NOMO-1 treated with dmso at 0.1 percent for 144 hours (cell line): ENCODE measurements at regions not wholly inside any gene's neighbourhood (a gene's known extent, or its start where the extent isn't known, plus 50 kb on each side); places are given as distances from the start of the nearest gene placed in this dataset.

Source experiments
- DNase-seq: peaks from one replicate; lab custom pipeline; 2025; ENCODE audit not compliant: unreplicated experiment; lab: John Stamatoyannopoulos, UW

GRCh38 chr7:47221826-47222225 is 360.1 kb downstream of the TNS3 start:
- DNase-seq: no peak

DNA sequence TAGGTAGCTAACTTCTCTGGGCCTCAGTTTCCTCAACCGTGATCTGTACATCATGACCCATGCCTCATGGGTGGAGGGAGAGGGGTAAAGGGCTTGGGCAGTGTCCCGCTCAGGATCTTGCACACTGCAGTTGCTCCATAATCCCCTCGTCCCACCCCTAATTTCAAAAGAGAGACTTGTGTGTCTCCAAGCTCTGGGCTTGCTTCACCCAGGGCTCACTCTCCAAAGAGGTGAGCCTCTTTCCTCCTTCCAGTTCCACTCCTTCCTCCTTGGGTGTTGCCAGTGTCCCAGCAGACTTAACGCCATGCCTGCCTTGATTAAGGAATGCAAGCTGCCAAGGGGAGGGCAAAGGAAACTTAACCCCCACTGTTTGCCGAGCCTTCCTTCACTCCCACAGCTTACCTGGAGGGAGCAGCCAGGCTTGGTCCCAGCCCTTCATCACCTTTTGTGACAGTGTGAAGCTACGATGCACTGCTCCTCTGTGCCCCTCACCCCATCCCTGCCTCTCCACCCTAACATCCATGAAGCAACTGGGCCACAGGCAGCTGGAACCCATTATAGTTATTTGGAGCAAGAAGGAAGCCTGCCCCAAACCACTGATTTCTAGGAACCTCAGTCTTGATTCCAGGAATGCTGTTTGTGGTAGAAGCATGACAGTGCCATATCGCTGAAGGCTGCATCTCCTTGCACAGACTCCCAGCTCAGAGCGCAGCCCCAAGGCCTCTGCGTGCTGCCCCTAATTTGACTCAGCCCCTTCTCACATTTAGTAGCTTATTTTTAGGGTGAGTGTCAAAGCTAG is 363.3 kb downstream of the TNS3 start:
- no peak for DNase-seq

DNA sequence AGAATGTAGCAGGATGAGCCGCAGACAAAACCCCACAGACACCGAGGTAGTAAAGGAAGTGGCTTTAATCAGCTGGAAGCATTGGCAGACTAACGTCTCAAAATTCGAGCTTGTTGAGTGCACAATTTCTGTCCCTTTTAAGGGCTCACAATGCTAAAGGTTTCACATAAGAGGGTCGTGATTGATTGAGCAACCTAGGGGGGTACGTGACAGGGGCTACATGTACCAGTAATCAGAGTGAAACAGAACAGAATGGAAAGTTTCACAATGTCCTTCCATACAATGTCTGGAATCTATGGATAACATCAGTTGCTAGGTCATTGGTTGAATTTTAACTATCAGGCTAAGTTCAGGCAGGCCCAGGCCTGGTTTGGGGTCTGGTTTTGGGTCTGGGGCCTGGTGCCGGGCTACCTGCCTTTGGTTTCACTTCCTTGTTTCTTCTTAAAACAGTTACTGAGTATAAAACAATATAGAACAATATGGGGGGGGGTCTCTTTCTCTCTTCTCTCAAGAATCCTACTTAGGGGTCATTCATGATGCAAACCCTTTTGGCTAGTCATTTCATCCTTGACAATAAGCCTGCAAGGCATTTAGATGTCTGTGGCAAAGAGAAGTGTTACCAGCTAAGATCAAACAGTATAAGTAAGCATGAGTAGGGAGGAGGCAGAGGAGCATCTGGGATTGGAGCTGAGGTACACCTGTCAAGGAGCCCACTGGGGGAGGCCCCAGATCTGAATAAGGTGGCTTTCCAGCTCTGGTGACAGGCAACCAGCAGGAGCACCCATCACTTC is 364.1 kb downstream of the TNS3 start:
- DNase-seq: no peak

DNA sequence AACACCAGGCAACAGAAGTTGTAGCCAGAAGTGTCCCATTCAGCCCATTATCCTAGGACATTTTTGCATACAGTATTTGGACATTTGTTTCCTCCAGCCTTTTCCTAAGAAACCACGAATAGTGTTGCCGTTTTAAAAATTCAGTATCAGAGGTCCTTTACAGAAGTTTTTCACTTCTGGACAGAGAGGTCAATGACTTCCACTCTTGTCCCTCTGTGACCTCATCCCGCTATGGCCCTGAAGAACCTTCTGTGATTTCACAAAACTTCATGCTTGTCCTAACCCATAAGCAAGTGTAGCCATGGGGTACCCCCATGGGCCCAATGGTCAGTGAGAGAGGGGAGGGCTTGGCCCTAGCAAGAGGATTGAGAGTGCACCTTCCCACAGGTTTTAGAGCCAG is 364.8 kb downstream of the TNS3 start:
- DNase-seq: no peak

GRCh38 chr7:47216439-47216838 is 365.5 kb downstream of the TNS3 start:
- no peak for DNase-seq

- DNase-seq: no peak
Measured at GRCh38 chr7:47215640-47216039, 366.3 kb downstream of the TNS3 start.

- DNase-seq: no peak
Measured at GRCh38 chr7:47215049-47215448, 366.9 kb downstream of the TNS3 start.

- DNase-seq: no peak
Measured at GRCh38 chr7:47213276-47213675, 368.6 kb downstream of the TNS3 start.

- no peak for DNase-seq
Measured at GRCh38 chr7:47211519-47211973, 370.4 kb downstream of the TNS3 start.

- DNase-seq: no peak
Measured at GRCh38 chr7:47210281-47210854, 371.5 kb downstream of the TNS3 start.

GRCh38 chr7:47207956-47208355 is 374.0 kb downstream of the TNS3 start:
- no peak for DNase-seq

DNA sequence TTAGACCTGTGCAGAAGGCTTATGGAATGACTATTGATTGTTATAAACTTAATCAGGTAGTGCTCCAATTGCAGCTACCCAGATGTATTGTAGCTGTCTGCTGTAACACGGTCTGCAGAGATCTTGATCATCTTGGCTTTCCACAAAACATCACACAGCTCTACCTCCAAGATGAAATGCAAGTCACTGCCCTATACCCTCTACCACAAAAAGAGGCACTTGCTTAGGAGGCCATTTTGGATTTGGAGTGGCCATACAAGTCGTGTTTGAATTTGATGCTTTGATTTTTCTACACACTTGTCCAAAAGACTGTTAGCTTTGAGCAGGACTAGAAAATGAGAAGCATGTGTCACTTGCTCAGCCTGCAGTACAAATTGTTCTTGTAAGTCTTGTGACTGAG is 377.2 kb downstream of the TNS3 start:
- no peak for DNase-seq

DNA sequence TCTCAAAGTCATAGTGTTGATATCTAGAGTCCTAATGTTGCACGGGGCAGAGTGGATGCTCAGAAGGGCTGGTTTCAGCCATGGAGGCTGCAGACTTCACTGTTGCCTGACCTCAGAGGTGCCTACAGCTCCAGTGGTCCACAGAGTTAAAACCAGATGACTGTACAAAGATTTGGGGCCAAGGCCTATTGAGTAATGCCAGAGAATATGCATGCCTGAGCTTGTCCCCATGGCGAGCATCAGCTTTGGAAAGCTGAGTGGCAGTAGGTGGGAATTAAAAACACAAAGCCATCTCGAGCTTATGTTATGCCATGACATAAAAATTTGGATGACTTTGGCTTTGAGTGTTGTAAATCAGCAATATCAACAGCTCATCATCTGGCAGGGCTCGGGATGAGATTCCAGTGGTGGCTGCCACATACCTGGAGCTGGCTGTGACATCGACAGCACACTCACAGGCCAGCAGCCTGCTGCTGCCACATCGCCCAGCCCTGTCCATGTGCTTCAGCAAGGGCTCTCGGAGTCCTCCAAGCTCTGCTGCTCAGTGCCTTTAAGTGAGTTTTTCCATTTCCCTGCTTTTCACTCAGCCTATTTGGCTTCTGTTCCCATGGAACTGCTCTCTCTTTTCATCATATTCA is 379.6 kb downstream of the TNS3 start:
- no peak for DNase-seq

- DNase-seq: no peak
Measured at GRCh38 chr7:47198159-47198558, 383.8 kb downstream of the TNS3 start.

DNA sequence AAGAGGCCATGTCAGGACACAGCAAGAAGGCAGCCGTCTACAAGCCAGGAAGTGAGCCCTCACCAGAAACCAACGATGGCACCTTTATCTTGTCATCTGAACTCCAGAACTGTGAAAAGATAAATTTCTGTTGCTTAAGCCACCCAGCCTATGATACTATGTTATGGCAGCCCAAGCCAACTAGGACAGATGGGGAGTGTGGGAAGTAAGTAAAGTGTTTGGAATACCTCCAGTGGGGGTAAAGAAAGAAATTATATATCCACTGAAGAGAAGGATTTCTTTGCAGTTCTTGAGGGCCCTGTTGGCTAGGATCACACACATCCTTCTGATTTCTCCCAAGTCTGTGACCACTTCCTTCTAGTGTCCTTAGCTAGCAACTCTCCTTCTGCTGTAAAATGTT is 384.4 kb downstream of the TNS3 start:
- DNase-seq: no peak

DNA sequence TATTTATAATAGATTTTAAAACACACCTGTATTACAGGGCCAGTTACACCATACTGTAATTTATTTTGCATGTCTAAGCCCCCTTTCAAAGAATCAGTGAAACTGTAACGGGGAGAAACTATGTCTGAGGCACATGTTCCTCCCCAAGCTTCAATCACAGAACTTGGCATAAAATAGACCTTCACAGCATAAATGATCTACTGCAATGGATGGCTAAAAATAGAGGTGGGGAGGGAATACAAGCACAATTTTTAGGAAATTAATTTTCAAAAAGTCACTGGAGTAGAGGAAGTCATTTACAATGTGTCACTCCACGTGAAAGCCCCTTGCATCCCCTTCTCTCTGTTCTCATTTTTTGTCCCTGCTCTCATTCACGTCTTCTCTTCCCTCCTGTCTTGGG is 385.2 kb downstream of the TNS3 start:
- no peak for DNase-seq

DNA sequence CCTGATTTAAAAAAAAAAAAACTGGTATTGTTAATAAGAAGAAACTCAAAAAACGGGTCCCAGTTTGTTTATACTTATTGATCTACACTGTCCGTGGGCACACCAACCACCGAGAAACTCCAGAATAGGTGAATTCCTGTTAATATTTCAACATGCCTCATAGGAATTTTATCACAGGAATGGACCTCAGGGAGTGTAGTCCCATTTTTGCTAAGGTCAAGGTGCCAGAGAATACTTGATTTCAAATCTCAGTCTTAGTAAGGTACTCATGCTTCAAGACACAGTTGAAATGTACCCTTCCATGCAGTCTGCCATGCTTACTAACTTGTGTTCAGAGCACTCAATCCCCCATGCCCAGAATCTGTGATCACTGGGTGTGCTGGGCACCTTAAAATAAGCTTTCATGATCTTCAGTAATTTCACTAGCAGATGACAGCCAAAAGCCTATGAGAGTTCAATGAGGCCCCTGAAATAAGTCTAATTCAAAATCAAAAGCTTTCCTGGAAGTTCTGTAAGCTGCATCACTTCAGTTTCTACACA is 385.7 kb downstream of the TNS3 start:
- DNase-seq: no peak

DNA sequence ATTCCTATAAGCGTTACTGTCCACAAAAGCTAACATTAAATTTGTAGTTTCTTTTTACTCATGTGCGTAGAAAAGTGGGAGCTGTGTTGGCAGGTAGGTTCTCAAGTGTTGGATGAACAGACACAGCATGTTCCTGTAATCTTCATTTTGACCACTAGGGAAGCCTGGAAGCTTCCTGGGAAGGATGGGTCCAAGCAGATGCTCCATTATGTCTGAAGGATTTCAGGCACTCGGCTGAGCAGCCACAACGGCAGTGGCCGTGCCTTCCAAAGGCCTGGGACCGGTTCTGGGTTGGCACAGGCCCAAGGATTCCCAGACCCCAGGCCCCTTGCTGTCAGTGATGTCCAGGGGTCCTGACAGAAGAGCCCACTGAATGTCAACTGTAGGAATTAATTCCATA is 386.3 kb downstream of the TNS3 start:
- no peak for DNase-seq

- DNase-seq: no peak
Measured at GRCh38 chr7:47194516-47195057, 387.3 kb downstream of the TNS3 start.

GRCh38 chr7:47192978-47193377 is 388.9 kb downstream of the TNS3 start:
- DNase-seq: no peak

- DNase-seq: no peak
Measured at GRCh38 chr7:47191876-47192291, 390.0 kb downstream of the TNS3 start.
